ENCODE measurements at regions not wholly inside any gene's neighbourhood (a gene's known extent, or its start where the extent isn't known, plus 50 kb on each side); places are given as distances from the start of the nearest gene placed in this dataset.

DNA sequence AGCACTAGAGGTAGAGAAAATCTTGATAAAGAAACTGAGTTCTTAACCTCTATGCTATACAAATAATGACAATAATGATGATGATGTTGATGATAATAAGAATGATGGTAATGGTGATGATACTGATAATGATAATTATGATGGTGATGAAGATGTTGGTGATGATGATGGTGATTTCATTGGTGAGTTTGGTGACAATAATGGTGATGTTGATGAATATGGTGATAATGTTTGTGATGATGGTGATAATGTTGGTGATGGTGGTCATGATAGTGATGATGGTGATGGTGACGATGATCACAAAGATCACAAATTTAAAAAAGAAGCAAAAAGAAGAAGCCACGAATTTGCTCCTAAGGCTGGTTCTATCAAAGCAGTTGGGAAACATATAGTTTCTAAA lies 519.0 kb upstream of the C16orf82 start:
- no peaks in the 10 kb centered on the region for H3K36me3 ChIP-seq (ENCODE audit: insufficient read depth, low read length)
- H3K4me3 ChIP-seq (ENCODE audit: low read depth, low read length, poor library complexity, severe bottlenecking) = no peak overlapping the region
- no peak overlapping the region for H3K9ac ChIP-seq (ENCODE audit: low read length)
- H3F3A ChIP-seq (ENCODE audit: insufficient read depth, low read length) = no peaks in the 10 kb centered on the region
- no peaks in the 10 kb centered on the region for H3K9me3 ChIP-seq (ENCODE audit: low read length)
- no peak overlapping the region for H3K27ac ChIP-seq (ENCODE audit: low read depth, low read length, poor library complexity, severe bottlenecking)
- no peaks in the 10 kb centered on the region for H3K4me1 ChIP-seq (ENCODE audit: insufficient read depth, low read length, severe bottlenecking)
- no peak overlapping the region for H2AFZ ChIP-seq (ENCODE audit: low read length)
- no peak overlapping the region for H3K4me2 ChIP-seq (ENCODE audit: low read length)
- H3K27me3 ChIP-seq (ENCODE audit: insufficient read depth, low read length) = no peaks in the 10 kb centered on the region
- no peaks in the 10 kb centered on the region for H3K79me2 ChIP-seq (ENCODE audit: insufficient read depth, low read length)
- TF ChIP-seq, protein P1, sequence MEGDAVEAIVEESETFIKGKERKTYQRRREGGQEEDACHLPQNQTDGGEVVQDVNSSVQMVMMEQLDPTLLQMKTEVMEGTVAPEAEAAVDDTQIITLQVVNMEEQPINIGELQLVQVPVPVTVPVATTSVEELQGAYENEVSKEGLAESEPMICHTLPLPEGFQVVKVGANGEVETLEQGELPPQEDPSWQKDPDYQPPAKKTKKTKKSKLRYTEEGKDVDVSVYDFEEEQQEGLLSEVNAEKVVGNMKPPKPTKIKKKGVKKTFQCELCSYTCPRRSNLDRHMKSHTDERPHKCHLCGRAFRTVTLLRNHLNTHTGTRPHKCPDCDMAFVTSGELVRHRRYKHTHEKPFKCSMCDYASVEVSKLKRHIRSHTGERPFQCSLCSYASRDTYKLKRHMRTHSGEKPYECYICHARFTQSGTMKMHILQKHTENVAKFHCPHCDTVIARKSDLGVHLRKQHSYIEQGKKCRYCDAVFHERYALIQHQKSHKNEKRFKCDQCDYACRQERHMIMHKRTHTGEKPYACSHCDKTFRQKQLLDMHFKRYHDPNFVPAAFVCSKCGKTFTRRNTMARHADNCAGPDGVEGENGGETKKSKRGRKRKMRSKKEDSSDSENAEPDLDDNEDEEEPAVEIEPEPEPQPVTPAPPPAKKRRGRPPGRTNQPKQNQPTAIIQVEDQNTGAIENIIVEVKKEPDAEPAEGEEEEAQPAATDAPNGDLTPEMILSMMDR (IDR thresholded peaks at IDR 0.05; ENCODE audit: low read length) = no peak
- TF ChIP-seq EZH2 (IDR thresholded peaks at IDR 0.05; ENCODE audit: borderline replicate concordance, low read length) = no peak
- H3K9me2 ChIP-seq (ENCODE audit: low read depth, low read length) = no peaks in the 10 kb centered on the region
- no peaks in the 10 kb centered on the region for H4K20me1 ChIP-seq (ENCODE audit: insufficient read depth, low read length)

DNA sequence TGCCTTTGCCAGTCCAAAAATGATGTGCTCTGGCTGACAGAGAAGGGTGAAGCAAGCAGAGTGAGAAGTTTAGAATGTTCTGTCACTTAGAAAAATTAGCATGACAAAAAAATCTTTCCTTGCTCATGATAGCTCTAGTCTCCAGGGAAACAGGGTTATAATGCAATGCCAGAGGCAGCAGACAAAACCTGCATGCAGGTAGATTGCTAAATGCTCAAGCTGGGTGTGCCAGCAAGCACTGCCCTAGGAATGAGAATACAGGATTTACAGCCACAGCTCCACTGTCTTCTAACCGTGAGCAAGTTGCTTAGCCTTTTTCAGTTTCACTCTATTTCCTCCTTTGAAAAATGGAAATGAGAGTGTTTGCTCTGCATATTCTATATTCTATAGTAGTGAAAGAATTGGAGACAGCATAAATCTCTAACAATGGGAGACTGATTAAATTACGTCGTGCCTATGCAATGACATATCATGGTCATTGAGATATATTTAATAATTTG lies 516.6 kb upstream of the C16orf82 start:
- Histone ChIP-seq H3K4me2 (ENCODE audit: low read length) (no peak overlapping the region), H3K79me2 (ENCODE audit: insufficient read depth, low read length) (no peaks in the 10 kb centered on the region), H4K20me1 (ENCODE audit: insufficient read depth, low read length) (no peaks in the 10 kb centered on the region), H2AFZ (ENCODE audit: low read length) (no peak overlapping the region), H3K4me3 (ENCODE audit: low read depth, low read length, poor library complexity, severe bottlenecking) (no peak overlapping the region), H3K36me3 (ENCODE audit: insufficient read depth, low read length) (no peaks in the 10 kb centered on the region), H3K27me3 (ENCODE audit: insufficient read depth, low read length) (no peaks in the 10 kb centered on the region), H3K27ac (ENCODE audit: low read depth, low read length, poor library complexity, severe bottlenecking) (no peak overlapping the region), H3K4me1 (ENCODE audit: insufficient read depth, low read length, severe bottlenecking) (no peaks in the 10 kb centered on the region), H3K9me2 (ENCODE audit: low read depth, low read length) (no peaks in the 10 kb centered on the region), H3K9ac (ENCODE audit: low read length) (no peak overlapping the region), H3K9me3 (ENCODE audit: low read length) (no peaks in the 10 kb centered on the region), H3F3A (ENCODE audit: insufficient read depth, low read length) (no peaks in the 10 kb centered on the region)
- TF ChIP-seq, protein P1 (IDR thresholded peaks at IDR 0.05; ENCODE audit: low read length) = no peak
- no peak for TF ChIP-seq EZH2 (IDR thresholded peaks at IDR 0.05; ENCODE audit: borderline replicate concordance, low read length)

DNA sequence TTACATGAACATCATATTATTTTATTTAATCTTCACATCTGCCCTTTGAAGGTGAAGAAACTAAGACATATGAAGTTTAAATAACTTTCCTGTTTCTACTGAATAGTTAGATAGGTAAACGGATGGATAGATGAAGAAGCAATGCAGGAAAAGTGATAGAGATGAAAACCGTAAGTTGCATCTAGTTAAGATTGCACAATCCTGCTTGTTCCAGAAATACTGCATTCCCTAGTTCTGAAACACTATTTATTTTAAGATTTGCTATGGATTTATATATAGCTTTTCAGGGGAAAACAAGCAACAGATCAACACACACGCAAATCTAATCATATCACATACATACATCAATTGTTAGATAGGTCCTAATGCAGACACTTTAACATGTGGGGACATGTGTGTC lies 512.7 kb upstream of the C16orf82 start:
- Histone ChIP-seq H3K4me2 (ENCODE audit: low read length) (no peak overlapping the region), H3K4me1 (ENCODE audit: insufficient read depth, low read length, severe bottlenecking) (no peaks in the 10 kb centered on the region), H3K4me3 (ENCODE audit: low read depth, low read length, poor library complexity, severe bottlenecking) (no peak overlapping the region), H3K27me3 (ENCODE audit: insufficient read depth, low read length) (no peaks in the 10 kb centered on the region), H3K9ac (ENCODE audit: low read length) (no peak overlapping the region), H3K9me2 (ENCODE audit: low read depth, low read length) (no peaks in the 10 kb centered on the region), H4K20me1 (ENCODE audit: insufficient read depth, low read length) (no peaks in the 10 kb centered on the region), H2AFZ (ENCODE audit: low read length) (no peak overlapping the region), H3K79me2 (ENCODE audit: insufficient read depth, low read length) (no peaks in the 10 kb centered on the region), H3K27ac (ENCODE audit: low read depth, low read length, poor library complexity, severe bottlenecking) (no peak overlapping the region), H3K9me3 (ENCODE audit: low read length) (no peaks in the 10 kb centered on the region), H3K36me3 (ENCODE audit: insufficient read depth, low read length) (no peaks in the 10 kb centered on the region), H3F3A (ENCODE audit: insufficient read depth, low read length) (no peaks in the 10 kb centered on the region)
- TF ChIP-seq, protein P1 (IDR thresholded peaks at IDR 0.05; ENCODE audit: low read length) = no peak
- no peak for TF ChIP-seq EZH2 (IDR thresholded peaks at IDR 0.05; ENCODE audit: borderline replicate concordance, low read length)
